WI38 (cell line): ENCODE measurements at regions not wholly inside any gene's neighbourhood (a gene's known extent, or its start where the extent isn't known, plus 50 kb on each side); places are given as distances from the start of the nearest gene placed in this dataset.

Source experiments
- H3K4me3 ChIP-seq: 2 replicates; pipeline ENCODE4 v1.5.1; 2011; ENCODE audit warnings: low read depth, mild to moderate bottlenecking, control low read depth, low read length
- CTCF ChIP-seq: IDR thresholded peaks from 2 replicates; pipeline ENCODE4 v1.5.1; 2012; ENCODE audit warnings: low read depth, mild to moderate bottlenecking, control low read depth, low read length

GRCh38 chr10:131654471-131655087, 246.2 kb upstream of the PPP2R2D start:
- H3K4me3 ChIP-seq, result no peak overlapping the region
- no peak for TF ChIP-seq CTCF

GRCh38 chr10:131655101-131655849, 245.5 kb upstream of the PPP2R2D start:
- TF ChIP-seq CTCF, result no peak

DNA sequence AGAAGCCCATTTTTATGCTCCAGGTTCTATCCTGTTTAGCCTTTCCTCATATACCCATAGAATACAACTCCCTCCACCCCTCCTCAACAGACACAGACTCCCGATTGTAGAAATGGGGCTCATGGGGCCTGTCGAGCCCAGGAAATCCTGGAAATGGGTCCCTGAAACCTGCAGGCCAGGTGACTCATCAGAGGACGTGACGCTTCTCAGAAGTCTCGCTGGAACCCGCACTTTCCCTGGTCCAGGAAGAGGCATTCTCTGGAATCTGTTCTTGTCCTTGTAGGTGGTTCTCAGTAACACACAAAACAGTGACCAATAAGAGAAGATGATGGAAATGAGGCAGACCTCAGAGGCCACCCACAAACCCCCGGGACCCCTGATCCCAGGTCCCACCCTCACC, 244.8 kb upstream of the PPP2R2D start:
- no peak overlapping the region for H3K4me3 ChIP-seq
- TF ChIP-seq CTCF, result no peak

More at GRCh38 chr10:131655101-131655849, 245.5 kb upstream of the PPP2R2D start:
- no peak overlapping the region for H3K4me3 ChIP-seq

GRCh38 chr10:131656431-131656841, 244.4 kb upstream of the PPP2R2D start:
- no peak for TF ChIP-seq CTCF
- H3K4me3 ChIP-seq, result no peak overlapping the region

- TF ChIP-seq CTCF, result no peak
- H3K4me3 ChIP-seq, result no peak overlapping the region
Measured at GRCh38 chr10:131657318-131657984, 243.4 kb upstream of the PPP2R2D start.

DNA sequence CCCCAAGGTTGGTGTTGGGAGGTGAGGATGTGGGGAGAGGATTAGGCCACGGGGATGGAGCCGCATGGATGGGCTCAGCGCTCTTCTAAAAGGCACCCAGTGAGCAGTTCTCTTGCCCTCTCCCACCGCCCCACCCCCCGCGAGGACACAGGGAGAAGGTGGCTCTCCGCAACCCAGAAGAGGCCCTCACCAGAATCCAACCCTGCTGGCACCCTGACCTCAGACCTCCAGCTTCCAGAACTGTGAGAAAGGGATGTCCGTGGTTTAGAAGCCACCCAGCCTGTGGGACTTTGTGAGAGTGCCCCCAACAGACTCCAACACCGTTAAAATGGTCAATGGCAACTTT, 242.8 kb upstream of the PPP2R2D start:
- no peak overlapping the region for H3K4me3 ChIP-seq
- no peak for TF ChIP-seq CTCF

DNA sequence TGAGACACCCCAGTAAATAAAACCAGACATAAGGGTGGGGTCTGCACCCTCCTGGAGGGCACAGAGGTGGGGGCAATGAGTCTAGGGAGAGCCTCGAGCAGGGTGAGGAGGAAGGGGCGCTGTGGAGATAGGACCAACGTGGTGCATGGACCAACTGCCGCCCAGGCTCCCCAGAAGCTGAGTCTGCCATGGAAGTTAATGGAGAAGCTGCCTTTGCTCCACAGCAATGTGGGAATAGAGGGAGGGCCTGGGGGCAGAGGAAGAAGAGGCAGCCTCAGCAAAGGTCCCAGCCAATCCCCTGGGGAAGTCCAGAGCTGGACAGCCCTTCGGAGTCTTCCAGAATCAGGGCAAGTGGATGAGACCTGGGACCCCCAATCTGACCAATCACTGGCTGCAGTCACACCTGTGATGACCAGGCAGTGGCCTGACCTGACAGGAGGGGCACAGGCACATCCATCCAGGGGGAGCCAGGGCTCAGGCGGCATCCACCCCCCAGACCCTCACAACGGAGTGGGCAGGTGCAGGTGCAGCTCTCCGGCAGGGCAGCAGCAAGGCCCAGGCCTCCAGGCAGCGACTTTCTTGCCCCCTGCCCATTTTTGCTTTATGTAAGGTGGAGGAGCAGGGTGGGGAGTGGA, 242.2 kb upstream of the PPP2R2D start:
- no peak overlapping the region for H3K4me3 ChIP-seq
- no peak for TF ChIP-seq CTCF
